PC-9 (cell line): ENCODE measurements at regions not wholly inside any gene's neighbourhood (a gene's known extent, or its start where the extent isn't known, plus 50 kb on each side); places are given as distances from the start of the nearest gene placed in this dataset.

Experiments
- EZH2 ChIP-seq: fragments of 200-600 bp; sonication (generic); IDR thresholded peaks from 2 replicates; pipeline ENCODE4 v1.8.0; 2017; ENCODE audit warnings: antibody characterized with exemption, low read depth
- TF ChIP-seq, protein P1 (sequence below): fragments of 200-600 bp; sonication (generic); conservative IDR thresholded peaks from 2 replicates; pipeline ENCODE4 v1.6.1; 2017; ENCODE audit warnings: mixed run types, antibody characterized with exemption, mild to moderate bottlenecking, moderate library complexity

DNA sequence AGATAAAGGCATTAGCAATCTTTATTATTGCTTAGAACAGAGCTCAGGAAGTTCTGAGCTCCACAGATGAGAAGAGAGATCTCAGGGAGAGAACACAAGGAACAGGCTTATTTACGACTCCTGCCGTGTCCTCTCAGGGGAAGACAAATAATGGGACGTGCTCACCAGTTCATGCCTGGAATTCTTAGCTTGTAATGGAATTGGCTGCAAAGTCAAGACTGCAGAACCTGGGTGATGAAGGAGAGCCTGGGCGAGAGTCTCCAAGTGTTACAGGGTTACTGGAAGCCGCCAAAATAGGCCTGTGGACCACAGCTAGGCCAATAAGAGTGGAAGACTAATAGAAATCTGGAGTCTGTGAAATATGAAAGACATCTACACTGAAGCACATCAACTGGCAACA, 174.5 kb upstream of the ADAMTSL1 start:
- TF ChIP-seq, protein P1, sequence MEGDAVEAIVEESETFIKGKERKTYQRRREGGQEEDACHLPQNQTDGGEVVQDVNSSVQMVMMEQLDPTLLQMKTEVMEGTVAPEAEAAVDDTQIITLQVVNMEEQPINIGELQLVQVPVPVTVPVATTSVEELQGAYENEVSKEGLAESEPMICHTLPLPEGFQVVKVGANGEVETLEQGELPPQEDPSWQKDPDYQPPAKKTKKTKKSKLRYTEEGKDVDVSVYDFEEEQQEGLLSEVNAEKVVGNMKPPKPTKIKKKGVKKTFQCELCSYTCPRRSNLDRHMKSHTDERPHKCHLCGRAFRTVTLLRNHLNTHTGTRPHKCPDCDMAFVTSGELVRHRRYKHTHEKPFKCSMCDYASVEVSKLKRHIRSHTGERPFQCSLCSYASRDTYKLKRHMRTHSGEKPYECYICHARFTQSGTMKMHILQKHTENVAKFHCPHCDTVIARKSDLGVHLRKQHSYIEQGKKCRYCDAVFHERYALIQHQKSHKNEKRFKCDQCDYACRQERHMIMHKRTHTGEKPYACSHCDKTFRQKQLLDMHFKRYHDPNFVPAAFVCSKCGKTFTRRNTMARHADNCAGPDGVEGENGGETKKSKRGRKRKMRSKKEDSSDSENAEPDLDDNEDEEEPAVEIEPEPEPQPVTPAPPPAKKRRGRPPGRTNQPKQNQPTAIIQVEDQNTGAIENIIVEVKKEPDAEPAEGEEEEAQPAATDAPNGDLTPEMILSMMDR: no peak
- no peak for TF ChIP-seq EZH2
